GM18909 (cell line): ENCODE measurements at regions not wholly inside any gene's neighbourhood (a gene's known extent, or its start where the extent isn't known, plus 50 kb on each side); places are given as distances from the start of the nearest gene placed in this dataset.
"Not testable (repeated sequence)": the region's sequence is repeated elsewhere in the genome, so short reads cannot be mapped to it uniquely, and the experiment has no call there.

Experiments used
- ATAC-seq: cut with Tn5 transposase; IDR thresholded peaks from one replicate; pipeline ENCODE4 v1.9.1; 2021; ENCODE audit warnings: mild to moderate bottlenecking; ENCODE audit not compliant: unreplicated experiment, poor library complexity

DNA sequence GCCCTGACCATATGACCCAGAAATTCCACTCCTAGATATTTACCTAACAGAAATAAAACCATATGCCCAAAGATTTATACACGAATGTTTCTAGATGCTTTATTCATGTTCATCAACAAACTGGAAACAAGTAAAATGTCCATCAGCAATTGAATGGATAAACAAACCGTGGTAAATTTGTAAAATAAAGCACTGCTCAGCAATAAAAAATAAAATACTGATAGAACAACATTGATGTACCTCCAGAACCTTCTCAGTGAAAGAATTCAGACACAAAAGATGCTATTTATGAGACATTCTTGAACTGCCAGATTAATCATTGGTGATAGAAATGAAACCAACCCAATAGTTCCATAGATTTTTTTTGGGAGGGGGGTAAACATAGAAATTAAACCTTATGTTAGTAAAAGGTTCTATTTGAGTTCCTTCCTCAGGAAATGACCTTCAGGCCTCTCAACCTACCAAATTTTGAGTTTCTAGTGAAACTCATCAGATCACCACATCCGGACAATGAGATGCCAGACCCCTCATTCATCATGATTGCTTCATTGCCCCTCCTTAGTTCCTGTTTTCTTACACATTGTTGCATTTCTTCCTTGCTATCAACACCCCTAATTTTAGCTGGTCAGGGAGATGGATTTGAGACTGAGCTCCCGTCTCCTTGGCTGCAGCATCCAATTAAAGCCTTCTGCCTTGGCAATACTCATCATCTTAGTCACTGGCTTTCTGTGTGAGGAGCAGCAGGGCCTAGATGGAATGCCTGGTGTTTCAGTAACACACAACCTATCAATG is 203.5 kb downstream of the LPIN1 start:
- ATAC-seq, result no peak

- no peak for ATAC-seq
Measured at GRCh38 chr2:11950896-11951295, 204.5 kb downstream of the LPIN1 start.

DNA sequence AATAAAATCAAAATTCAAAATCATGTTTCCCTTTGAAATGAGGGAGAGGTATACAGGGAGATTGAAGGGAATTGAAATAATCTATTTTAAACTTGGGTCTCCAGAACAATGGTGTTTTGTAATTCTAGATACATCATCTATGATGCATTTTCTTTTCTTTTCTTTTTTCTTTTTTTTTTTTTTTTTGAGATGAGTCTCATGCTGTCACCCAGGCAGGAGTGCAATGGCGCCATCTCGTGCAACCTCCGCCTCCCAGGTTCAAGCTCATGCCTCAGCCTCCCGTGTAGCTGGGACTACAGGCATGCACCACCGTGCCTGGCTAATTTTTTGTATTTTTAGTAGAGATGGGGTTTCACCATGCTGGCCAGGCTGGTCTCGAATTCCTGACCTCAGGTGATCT is 205.1 kb downstream of the LPIN1 start:
- not testable (repeated sequence) for ATAC-seq

DNA sequence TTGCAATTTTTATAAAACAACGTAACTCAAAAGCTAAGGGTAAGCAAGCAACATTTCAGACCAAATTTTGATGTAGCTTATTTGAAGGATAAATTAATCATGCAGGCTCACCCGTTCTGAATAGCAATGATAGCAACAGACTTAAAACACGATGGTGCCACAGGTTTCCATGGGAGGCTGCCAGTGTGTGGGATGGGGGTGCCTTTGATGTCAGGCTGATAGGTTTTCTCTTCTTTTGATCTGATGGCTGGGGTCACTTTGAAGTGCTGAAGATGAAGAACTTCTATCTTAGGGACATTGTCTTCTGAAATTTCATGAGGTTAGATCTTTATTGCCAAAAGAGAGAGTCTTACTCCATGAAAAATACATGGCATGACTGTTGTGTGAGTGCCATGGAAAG is 206.8 kb downstream of the LPIN1 start:
- no peak for ATAC-seq

GRCh38 chr2:11955314-11955713 is 208.9 kb downstream of the LPIN1 start:
- ATAC-seq, result no peak

DNA sequence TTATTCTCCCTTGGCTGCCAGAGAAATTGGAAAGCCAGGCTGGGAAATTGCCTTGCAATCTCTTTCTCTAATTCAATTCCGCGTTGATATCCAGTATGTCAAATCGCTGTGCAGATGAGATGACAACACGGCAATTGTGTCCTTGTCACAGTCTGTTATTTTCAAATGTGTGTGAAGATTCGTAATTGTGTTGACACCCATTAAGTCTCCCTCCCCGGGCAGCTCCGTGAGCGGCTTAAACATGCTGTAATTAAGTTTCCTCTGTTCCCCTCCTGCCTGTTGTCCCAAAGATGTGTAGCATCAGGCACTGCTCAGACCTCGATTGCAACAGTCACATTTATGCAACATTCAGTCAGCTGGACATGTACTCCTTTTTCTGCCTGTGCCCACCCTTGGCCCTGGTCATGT is 209.5 kb downstream of the LPIN1 start:
- no peak for ATAC-seq

DNA sequence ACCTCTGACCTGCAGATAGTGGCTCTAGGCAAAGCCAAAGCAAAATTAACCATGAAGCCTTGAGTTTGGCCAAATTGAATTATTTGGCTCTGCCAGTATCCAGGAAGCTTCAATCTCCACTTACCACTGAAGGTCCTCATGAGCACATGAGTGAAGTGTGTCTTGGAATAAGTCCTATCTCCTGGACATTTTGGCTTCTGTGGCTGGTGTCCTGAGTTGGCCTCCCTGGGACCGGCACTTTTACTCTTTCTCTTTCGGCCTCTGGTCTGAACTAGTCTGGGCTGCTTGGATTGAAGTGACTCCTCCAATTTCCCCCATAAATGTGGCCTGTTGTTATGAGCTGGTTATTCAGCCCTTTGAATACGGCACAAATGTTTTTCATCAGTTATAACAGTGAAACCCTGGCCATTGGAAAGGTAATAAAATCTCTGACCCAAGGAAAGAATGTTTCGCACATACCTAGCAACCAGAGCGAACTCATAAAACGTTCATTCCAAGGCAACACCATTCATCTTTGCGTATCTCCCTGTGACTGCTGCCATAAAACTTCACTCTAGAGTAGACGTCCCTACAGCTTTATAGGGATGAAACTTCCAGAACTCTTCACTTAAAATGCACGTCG is 216.4 kb downstream of the LPIN1 start:
- ATAC-seq, result no peak

DNA sequence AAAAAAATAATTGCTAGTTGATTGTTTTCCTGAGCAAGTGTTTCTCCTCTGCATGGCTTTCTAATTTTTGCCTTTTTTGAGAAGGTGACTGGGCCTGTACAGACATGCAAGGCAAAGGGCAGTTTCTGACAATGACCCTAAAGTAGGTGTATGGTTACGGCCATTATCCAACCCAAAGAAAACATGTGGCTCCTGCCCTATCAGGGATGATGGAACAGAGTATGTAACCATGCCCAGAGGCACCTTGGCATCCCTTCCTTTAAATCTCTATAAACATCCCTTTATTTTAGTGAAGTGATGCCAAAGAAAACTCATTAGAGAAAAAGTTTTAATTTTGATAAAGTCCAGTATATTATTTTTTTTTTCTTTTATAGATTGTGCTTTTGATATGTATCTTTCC is 217.5 kb downstream of the LPIN1 start:
- ATAC-seq, result no peak

GRCh38 chr2:11967946-11968465 is 221.6 kb downstream of the LPIN1 start:
- no peak for ATAC-seq

GRCh38 chr2:11968521-11968920 is 222.1 kb downstream of the LPIN1 start:
- ATAC-seq, result no peak

GRCh38 chr2:11969774-11970173 is 223.3 kb downstream of the LPIN1 start:
- ATAC-seq, result no peak

DNA sequence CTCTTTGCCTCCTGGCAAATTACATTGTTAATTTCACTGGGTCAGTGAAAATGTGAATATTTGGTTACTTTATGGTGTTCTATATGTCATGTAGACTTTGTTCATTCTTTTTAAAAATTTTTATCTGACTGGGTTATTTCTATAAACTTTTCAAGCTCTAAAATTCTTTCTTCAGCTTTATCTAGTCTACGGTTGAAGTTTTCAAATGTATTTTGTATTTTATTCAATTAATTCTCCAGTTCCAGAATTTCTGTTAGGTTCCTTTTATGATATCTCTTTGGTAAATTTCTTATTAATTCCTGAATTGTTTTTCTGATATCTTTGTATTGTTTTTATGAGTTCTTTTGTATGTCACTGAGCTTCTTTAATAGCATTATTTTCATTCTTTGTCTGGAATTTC is 228.1 kb downstream of the LPIN1 start:
- ATAC-seq, result no peak

- no peak for ATAC-seq
Measured at GRCh38 chr2:11975373-11975772, 228.9 kb downstream of the LPIN1 start.

DNA sequence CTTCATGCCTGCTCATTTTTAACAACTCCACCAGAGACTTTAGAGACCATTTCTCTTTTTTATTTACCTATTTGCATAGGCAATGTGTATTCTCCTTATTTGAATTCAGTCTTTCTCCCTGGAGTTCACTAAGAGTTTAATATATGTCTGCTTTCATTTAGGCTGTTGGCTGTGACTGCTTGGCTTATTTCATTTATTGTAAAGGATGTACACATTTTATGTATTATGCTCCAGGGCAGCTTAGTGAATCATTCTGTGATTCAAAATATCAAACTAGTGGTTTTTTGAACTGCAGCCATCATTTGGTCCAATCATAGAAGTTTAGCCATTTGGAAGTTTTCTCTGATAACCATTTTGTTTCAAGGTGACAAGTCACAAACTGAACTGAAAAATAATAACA is 229.6 kb downstream of the LPIN1 start:
- ATAC-seq, result no peak

GRCh38 chr2:11977766-11978524 is 231.5 kb downstream of the LPIN1 start:
- peak; percentile 68 for ATAC-seq

GRCh38 chr2:11980809-11981208 is 234.4 kb downstream of the LPIN1 start:
- no peak for ATAC-seq

DNA sequence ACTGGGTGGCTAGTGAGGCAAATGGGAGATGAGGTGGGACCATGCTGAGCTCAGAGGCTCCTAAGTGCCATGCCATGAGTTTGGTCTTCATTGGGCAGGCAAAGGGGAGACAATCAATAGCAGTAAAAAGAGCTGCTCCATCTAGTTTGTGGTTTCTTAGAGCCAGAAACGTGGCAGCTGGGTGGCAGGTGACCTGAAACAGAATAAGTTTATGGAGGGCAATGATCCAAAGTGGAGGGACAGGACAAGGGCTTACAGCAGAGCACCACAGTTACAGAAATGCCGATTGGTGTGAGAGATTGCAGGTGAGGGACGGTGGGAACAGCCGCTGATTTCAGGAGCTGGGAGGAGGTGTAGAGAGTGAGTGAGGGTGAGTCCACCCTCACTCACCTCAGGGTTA is 237.0 kb downstream of the LPIN1 start:
- no peak for ATAC-seq

- ATAC-seq, result no peak
Measured at GRCh38 chr2:11983870-11984269, 237.4 kb downstream of the LPIN1 start.

- no peak for ATAC-seq
Measured at GRCh38 chr2:11984316-11985158, 238.1 kb downstream of the LPIN1 start.
